ENCODE measurements at regions not wholly inside any gene's neighbourhood (a gene's known extent, or its start where the extent isn't known, plus 50 kb on each side); places are given as distances from the start of the nearest gene placed in this dataset.

DNA sequence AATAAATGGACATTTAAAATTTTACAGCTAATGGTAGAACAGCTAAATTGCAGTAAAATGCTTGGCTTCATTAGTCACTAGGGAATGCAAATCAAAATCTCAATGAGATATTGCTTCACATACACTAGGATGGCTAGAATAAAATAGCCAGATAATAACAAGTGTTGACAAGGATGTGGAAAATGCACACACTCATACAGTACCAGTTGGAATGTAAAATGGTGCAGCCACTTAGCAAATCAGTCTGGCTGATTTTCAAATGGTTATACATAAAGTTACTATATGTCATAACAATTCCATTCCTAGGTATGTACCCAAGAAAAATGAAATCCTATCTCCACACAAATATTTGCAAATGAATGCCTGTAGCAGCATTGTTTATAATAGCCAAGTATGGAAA is 452.1 kb downstream of the HDGFL1 start:
- H3K4me1 Mint-ChIP-seq (ENCODE audit: low read depth) = no peaks in the 10 kb centered on the region
- H3K36me3 Mint-ChIP-seq (ENCODE audit: low read depth) = no peaks in the 10 kb centered on the region
- no peaks in the 10 kb centered on the region for H3K9me3 Mint-ChIP-seq
- H3K4me3 Mint-ChIP-seq = no peak overlapping the region
- no peaks in the 10 kb centered on the region for H3K27me3 Mint-ChIP-seq (ENCODE audit: low read depth)
- no peak overlapping the region for H3K27ac Mint-ChIP-seq

DNA sequence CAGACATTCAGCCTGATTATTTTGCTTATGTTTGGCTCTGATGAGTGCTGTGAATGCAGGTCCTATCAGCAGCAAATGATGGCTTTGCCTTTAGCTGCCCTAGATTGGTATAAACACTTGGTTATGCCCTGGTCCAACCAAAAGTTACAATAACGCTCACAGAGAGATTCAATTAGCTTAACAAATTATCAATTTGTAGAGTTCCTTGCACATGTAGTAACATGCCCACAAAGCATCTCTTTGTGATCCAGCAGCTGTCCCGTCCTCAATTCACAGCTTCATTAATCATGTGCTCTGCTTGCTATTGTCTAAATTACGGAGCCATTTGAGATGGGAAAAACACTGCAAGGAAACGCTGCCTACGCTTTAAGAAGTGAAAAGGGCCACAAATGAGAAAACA is 457.9 kb downstream of the HDGFL1 start:
- no peaks in the 10 kb centered on the region for H3K9me3 Mint-ChIP-seq
- no peak overlapping the region for H3K27ac Mint-ChIP-seq
- H3K4me3 Mint-ChIP-seq = no peak overlapping the region
- no peaks in the 10 kb centered on the region for H3K4me1 Mint-ChIP-seq (ENCODE audit: low read depth)
- no peaks in the 10 kb centered on the region for H3K27me3 Mint-ChIP-seq (ENCODE audit: low read depth)
- no peaks in the 10 kb centered on the region for H3K36me3 Mint-ChIP-seq (ENCODE audit: low read depth)

DNA sequence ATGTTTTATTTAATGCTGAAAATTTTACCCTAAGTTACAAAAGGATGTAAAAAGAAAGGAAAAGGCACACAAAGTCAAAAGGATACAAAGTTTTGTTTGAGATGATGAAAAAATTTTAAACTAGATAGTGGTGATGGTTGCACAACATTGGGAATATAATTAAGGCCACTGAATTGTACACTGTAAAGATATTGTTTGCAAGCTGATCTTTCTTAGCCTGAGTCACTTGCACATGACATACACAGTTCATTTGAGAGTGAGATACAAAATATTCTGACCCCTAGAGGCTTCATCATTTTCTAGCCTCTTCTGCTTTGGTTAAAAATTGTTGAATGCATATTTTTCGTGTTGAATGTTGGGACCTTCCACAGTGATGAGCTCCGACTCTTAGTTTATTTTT is 462.6 kb downstream of the HDGFL1 start:
- no peak overlapping the region for H3K27ac Mint-ChIP-seq

DNA sequence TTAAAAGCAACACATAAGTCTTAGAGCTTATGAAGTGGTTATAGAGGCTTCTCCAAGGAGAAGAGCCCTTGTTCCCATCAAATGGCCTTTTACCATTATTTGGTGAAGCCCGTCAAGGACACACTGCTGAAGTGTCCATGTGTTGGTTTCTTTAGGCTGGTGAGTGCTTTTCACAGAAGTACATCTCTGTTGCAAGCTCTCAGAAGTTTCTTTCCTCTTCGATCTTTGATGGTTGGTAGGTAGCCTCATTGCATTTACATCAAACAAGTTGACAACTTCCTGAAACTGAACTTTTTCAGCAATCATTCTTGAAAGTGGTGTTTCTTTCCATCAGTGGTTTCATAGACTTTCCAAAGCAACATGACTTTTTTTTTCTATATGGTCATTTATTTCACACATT is 465.6 kb downstream of the HDGFL1 start:
- no peaks in the 10 kb centered on the region for H3K27me3 Mint-ChIP-seq (ENCODE audit: low read depth)
- H3K27ac Mint-ChIP-seq = no peak overlapping the region
- no peaks in the 10 kb centered on the region for H3K4me1 Mint-ChIP-seq (ENCODE audit: low read depth)
- no peaks in the 10 kb centered on the region for H3K9me3 Mint-ChIP-seq
- no peak overlapping the region for H3K4me3 Mint-ChIP-seq
- H3K36me3 Mint-ChIP-seq (ENCODE audit: low read depth) = no peaks in the 10 kb centered on the region

More for the DNA sequence above, 462.6 kb downstream of the HDGFL1 start:
- Mint-ChIP-seq H3K36me3 (ENCODE audit: low read depth) (no peaks in the 10 kb centered on the region), H3K4me1 (ENCODE audit: low read depth) (no peaks in the 10 kb centered on the region), H3K9me3 (no peaks in the 10 kb centered on the region), H3K4me3 (no peak overlapping the region), H3K27me3 (ENCODE audit: low read depth) (no peaks in the 10 kb centered on the region)

DNA sequence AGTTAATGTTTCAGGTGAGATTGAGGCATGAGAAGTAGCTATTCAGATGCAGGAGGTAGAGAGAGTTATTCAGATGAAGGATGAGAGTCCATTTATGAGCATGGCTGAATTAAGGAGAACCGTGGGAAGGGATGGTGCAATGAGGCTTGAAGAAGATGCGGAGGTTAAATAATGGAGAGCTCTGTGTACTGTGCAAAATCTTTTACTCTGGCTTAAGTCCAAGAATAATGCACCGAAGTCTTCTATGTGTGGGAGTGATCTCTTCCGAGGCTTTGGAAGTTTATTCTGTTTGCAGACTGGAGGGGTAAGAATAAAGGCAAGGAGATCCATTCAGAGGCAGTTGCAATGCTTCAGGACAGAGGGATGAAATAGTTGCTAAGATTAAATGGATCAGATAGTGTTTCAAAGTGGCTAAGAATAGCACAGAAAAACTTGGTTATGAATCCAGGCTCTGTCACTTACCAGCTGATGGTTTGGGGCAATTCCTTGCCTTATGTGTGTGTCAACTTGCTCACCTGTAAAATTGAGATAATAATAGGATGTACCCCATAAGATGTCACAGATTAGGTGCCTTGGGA is 467.1 kb downstream of the HDGFL1 start:
- H3K27me3 Mint-ChIP-seq (ENCODE audit: low read depth) = no peaks in the 10 kb centered on the region
- no peaks in the 10 kb centered on the region for H3K9me3 Mint-ChIP-seq
- no peak overlapping the region for H3K27ac Mint-ChIP-seq
- no peak overlapping the region for H3K4me3 Mint-ChIP-seq
- H3K36me3 Mint-ChIP-seq (ENCODE audit: low read depth) = no peaks in the 10 kb centered on the region
- no peaks in the 10 kb centered on the region for H3K4me1 Mint-ChIP-seq (ENCODE audit: low read depth)

DNA sequence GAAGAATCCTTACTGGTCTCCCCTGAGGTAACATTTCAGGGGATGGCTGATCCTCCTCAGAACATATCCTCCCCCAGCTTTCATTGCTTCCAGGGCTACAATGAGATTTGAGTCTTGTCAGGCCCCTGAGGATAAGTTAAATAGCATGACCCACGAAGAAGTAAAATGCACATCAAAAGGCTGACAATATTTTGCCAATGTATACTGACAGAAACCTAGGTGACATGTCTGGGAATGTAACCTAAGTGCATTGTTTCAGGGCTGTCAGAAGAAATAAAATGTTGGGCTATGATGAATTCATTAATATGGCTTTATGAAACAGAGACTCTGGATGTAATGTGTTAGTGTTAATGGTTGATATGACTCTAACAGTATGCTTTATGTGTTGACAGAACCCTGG is 471.5 kb downstream of the HDGFL1 start:
- H3K4me1 Mint-ChIP-seq (ENCODE audit: low read depth) = no peaks in the 10 kb centered on the region
- H3K36me3 Mint-ChIP-seq (ENCODE audit: low read depth) = no peaks in the 10 kb centered on the region
- no peak overlapping the region for H3K4me3 Mint-ChIP-seq
- H3K27ac Mint-ChIP-seq = no peak overlapping the region
- no peaks in the 10 kb centered on the region for H3K27me3 Mint-ChIP-seq (ENCODE audit: low read depth)
- no peaks in the 10 kb centered on the region for H3K9me3 Mint-ChIP-seq

DNA sequence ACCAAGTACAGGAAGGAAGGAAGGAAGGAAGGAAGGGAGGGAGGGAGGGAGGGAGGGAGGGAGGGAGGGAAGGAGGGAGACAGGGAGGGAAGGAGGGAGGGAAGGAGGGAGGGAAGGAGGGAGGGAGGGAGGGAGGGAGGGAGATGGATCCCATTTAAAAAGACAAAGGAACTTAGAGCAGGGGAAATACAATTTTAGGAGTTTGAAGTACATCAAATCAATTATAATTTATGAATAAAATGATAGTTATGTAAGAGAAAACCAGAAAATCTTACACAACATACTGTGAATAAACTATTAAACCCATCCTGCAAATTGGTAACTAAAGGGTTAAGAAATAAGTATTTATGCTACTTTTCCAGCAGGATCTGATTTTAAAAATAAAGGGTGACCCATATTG is 475.9 kb downstream of the HDGFL1 start:
- H3K27me3 Mint-ChIP-seq (ENCODE audit: low read depth) = no peaks in the 10 kb centered on the region

DNA sequence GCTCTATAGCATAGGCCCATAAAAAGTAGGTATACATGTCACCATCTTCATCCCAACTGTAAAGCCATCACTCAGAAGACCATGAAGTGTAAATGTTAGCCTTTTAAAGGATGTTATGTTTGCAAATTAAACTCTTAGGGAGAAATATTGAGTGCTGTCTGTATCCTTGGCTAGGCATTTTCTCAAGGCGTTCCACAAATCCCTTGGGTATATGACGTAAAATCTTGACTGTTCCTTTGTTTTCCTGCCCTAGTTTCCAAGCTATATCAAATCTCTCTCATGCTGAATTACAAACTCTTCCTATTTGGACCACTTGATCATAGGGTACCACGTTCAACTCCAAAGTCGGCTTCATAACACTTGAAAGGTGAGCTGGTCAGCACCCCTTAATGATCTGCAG is 486.2 kb downstream of the HDGFL1 start:
- no peak overlapping the region for H3K27ac Mint-ChIP-seq
- H3K4me1 Mint-ChIP-seq (ENCODE audit: low read depth) = no peaks in the 10 kb centered on the region
- no peaks in the 10 kb centered on the region for H3K36me3 Mint-ChIP-seq (ENCODE audit: low read depth)
- no peak overlapping the region for H3K4me3 Mint-ChIP-seq
- no peaks in the 10 kb centered on the region for H3K9me3 Mint-ChIP-seq
- no peaks in the 10 kb centered on the region for H3K27me3 Mint-ChIP-seq (ENCODE audit: low read depth)

More for the DNA sequence above, 475.9 kb downstream of the HDGFL1 start:
- H3K36me3 Mint-ChIP-seq (ENCODE audit: low read depth) = no peaks in the 10 kb centered on the region
- no peak overlapping the region for H3K27ac Mint-ChIP-seq
- H3K4me1 Mint-ChIP-seq (ENCODE audit: low read depth) = no peaks in the 10 kb centered on the region
- H3K9me3 Mint-ChIP-seq = no peaks in the 10 kb centered on the region
- H3K4me3 Mint-ChIP-seq = no peak overlapping the region

DNA sequence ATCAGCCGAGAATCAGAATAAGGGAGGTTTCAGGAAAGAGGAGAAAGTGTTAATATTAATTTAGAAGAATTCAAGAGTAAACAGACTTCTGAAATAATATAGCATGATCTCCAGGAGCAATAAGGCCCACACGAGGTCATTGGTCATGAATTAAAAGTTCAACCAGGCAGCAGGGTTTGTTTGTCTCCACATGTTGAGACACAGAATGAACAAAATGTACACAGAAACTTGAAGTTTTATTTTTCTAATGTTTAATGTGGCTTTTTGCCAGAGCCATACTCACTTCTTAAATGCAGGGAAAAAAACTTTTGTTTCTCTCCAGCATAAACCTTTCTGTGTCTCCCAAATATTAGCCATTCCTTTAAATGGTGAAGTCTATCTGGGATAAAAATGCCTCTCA is 504.5 kb downstream of the HDGFL1 start:
- H3K36me3 Mint-ChIP-seq (ENCODE audit: low read depth) = no peaks in the 10 kb centered on the region
- peaks cover 7% of the 10 kb centered on the region for H3K9me3 Mint-ChIP-seq
- H3K27me3 Mint-ChIP-seq (ENCODE audit: low read depth) = no peaks in the 10 kb centered on the region
- H3K27ac Mint-ChIP-seq = no peak overlapping the region
- H3K4me1 Mint-ChIP-seq (ENCODE audit: low read depth) = no peaks in the 10 kb centered on the region
- no peak overlapping the region for H3K4me3 Mint-ChIP-seq

DNA sequence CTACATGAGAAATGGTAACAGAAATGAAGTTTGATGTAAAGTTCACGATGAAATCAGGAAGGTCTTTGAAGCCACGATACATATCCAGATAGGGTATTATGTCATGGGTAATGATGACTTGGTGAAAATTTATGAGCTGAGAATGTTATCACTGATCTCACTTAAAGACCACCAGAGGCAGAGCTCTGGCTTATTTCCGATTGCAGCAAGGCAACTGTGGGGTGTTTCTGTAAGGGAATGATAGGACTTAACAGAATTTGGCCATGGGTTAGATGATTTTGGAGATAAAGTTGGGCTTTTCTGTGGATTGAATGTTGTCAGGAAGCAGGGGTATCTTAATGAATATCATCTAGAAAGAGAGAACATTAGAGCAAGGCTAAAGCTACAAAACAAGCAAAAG is 508.4 kb downstream of the HDGFL1 start:
- no peak overlapping the region for H3K4me3 Mint-ChIP-seq
- H3K36me3 Mint-ChIP-seq (ENCODE audit: low read depth) = no peaks in the 10 kb centered on the region
- H3K27ac Mint-ChIP-seq = no peak overlapping the region
- H3K9me3 Mint-ChIP-seq = peaks cover 3% of the 10 kb centered on the region
- no peaks in the 10 kb centered on the region for H3K4me1 Mint-ChIP-seq (ENCODE audit: low read depth)
- no peaks in the 10 kb centered on the region for H3K27me3 Mint-ChIP-seq (ENCODE audit: low read depth)

DNA sequence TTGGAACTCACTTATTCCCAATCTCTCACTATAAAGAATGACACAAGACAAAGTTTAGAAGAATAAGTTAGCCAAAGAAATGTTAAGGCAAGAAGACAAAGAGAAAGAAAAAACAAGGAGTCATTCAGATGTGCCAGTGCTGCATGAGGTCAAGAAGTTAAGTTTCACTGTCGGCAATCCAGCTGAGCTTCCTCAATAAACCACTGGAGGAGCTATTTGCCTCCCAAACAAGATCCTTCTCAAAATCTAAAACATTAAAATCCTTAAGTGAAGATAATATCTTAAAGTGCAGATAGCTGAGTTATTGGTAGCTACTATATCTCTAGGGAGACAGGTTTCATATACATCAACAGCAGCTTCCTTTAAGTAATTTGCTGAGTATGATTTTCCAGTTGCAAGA is 512.3 kb downstream of the HDGFL1 start:
- Mint-ChIP-seq H3K27me3 (ENCODE audit: low read depth) (no peaks in the 10 kb centered on the region), H3K36me3 (ENCODE audit: low read depth) (no peaks in the 10 kb centered on the region), H3K4me1 (ENCODE audit: low read depth) (no peaks in the 10 kb centered on the region), H3K4me3 (no peak overlapping the region), H3K27ac (no peak overlapping the region), H3K9me3 (no peaks in the 10 kb centered on the region)

DNA sequence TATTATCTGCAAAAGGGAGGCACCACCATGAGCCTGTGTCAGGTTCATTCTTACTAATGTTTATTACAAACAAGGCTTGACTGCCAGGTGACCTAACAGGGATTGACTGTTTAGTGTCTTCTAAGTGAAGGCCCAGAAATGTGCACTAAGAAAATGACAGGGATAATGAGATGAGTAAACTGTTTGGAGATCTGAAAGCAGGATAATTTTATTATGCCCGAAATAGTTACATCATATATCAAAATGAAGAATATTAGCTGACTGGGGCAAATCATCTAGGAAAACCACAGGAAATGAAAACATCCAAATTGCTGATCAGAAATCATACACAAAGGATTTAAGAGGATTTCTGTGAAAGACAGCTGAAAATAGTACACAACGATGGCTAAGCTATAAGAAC is 516.7 kb downstream of the HDGFL1 start:
- no peaks in the 10 kb centered on the region for H3K9me3 Mint-ChIP-seq
- no peak overlapping the region for H3K27ac Mint-ChIP-seq
- no peaks in the 10 kb centered on the region for H3K36me3 Mint-ChIP-seq (ENCODE audit: low read depth)
- no peaks in the 10 kb centered on the region for H3K27me3 Mint-ChIP-seq (ENCODE audit: low read depth)
- no peak overlapping the region for H3K4me3 Mint-ChIP-seq
- no peaks in the 10 kb centered on the region for H3K4me1 Mint-ChIP-seq (ENCODE audit: low read depth)

DNA sequence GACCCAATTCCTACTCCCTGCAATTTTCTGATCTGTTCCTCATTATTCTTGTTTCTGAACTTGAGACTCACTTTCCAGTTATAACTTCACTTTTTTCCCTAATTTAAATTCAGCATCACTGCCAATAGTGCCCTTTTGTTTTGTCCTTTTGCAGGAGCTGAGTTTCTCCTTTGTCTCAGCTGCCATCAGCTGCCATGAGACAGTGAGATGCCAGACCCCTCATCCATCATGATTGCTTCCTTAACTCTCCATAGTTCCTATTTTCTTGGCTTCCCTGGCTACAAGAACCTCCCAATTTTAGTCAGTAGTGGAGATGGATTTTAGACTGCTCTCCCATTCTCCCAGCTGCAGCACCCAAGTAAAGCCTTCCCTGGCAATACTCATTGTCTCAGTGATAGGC is 518.1 kb downstream of the HDGFL1 start:
- no peak overlapping the region for H3K4me3 Mint-ChIP-seq
- no peaks in the 10 kb centered on the region for H3K27me3 Mint-ChIP-seq (ENCODE audit: low read depth)
- no peak overlapping the region for H3K27ac Mint-ChIP-seq
- no peaks in the 10 kb centered on the region for H3K36me3 Mint-ChIP-seq (ENCODE audit: low read depth)
- peaks cover 7% of the 10 kb centered on the region for H3K9me3 Mint-ChIP-seq
- H3K4me1 Mint-ChIP-seq (ENCODE audit: low read depth) = no peaks in the 10 kb centered on the region

DNA sequence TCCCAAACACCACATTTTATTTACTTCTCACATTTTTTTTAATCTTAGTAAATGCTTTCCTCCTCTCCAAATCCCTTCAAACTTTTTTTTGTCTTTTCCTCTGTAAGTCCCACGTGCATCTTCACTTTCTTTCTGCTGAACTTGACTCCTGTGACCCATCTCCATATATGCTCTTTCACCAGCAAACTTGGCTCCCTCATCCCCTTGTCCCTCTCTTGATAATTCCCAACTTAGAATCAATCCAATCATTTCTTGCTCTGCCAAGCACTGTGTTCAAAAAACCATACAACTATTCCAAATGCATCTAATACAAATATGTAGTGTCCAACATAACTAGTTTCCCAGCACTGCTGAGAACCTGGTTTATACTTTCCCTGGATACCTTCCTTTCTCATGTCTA is 519.4 kb downstream of the HDGFL1 start:
- no peak overlapping the region for H3K27ac Mint-ChIP-seq
- H3K4me3 Mint-ChIP-seq = no peak overlapping the region
- H3K9me3 Mint-ChIP-seq = peaks cover 7% of the 10 kb centered on the region
- H3K4me1 Mint-ChIP-seq (ENCODE audit: low read depth) = no peaks in the 10 kb centered on the region
- H3K27me3 Mint-ChIP-seq (ENCODE audit: low read depth) = no peaks in the 10 kb centered on the region
- H3K36me3 Mint-ChIP-seq (ENCODE audit: low read depth) = no peaks in the 10 kb centered on the region

DNA sequence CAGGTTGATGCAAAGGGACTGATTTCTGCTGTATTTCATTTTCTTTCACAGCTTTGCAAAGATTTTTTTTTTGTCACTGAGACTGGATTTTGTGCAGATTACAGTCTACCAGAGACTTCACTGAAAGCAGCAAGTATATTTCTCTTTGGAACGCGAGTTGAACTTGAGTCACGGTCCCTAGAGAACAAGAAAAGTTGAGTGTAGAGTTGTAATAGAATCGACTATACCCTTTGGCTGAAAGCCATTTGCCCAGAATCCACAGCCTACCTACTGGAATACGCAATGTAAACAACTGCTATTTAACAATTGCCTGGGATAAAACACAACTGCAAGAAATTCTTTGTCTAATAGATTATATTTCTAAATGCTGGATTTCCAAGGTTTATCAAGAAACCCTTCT is 520.6 kb downstream of the HDGFL1 start:
- Mint-ChIP-seq H3K36me3 (ENCODE audit: low read depth) (no peaks in the 10 kb centered on the region), H3K27ac (no peak overlapping the region), H3K4me3 (no peak overlapping the region), H3K9me3 (peaks cover 7% of the 10 kb centered on the region), H3K27me3 (ENCODE audit: low read depth) (no peaks in the 10 kb centered on the region), H3K4me1 (ENCODE audit: low read depth) (no peaks in the 10 kb centered on the region)

DNA sequence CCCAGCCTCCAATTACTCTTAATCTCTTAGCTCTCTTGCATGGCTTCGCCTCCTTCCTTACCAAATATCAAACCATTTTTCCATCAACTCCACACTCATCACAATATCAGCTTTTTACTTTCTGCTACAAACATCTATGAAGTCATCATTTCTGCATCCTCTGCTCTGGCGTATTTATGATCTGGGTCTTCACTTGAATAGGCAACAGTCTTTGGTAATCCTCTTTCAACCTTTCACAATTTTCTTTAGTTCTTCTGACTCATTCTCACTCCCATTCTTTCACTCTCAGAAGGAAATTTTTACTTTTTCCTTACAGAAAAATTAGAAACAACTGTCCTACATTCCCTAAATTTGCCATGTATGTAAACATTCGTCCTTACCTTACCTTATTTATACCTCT is 522.4 kb downstream of the HDGFL1 start:
- Mint-ChIP-seq H3K36me3 (ENCODE audit: low read depth) (no peaks in the 10 kb centered on the region), H3K4me3 (no peak overlapping the region), H3K27ac (no peak overlapping the region), H3K4me1 (ENCODE audit: low read depth) (no peaks in the 10 kb centered on the region), H3K27me3 (ENCODE audit: low read depth) (no peaks in the 10 kb centered on the region), H3K9me3 (peaks cover 7% of the 10 kb centered on the region)
